Endothelial cell of umbilical vein (primary cell): ENCODE measurements at regions not wholly inside any gene's neighbourhood (a gene's known extent, or its start where the extent isn't known, plus 50 kb on each side); places are given as distances from the start of the nearest gene placed in this dataset.

ENCODE experiments used
- BruUV-seq: library from RNA; stranded (reverse); fragments of 400-500 nt; replicated peaks from 2 replicates; lab custom pipeline; 2021; lab: Mats Ljungman, UMichigan
- CTCF ChIA-PET: fragments of 300-600, 350-600 bp; sonication (Branson Sonifier 250); formaldehyde crosslinking; loops from one replicate; lab custom pipeline; 2021; ENCODE audit warnings: antibody characterized with exemption, inconsistent platforms; lab: Charles Lee
- POLR2A ChIA-PET: fragments of 300-600, 350-600 bp; sonication (Branson Sonifier 250); formaldehyde crosslinking; loops from one replicate; lab custom pipeline; 2021; ENCODE audit warnings: antibody characterized with exemption, inconsistent platforms; lab: Charles Lee
- DNase-seq: peaks from one replicate; pipeline ENCODE4 v3.0.0-alpha.2; 2011; ENCODE audit warnings: low read depth, low spot score
- FAIRE-seq: peaks from 2 replicates; lab custom pipeline; 2011; peaks lifted over from hg19 to GRCh38; lab: Jason Lieb, UNC
- H2AFZ ChIP-seq: 2 replicates; pipeline ENCODE4 v1.6.0; 2012; ENCODE audit warnings: low read depth, low read length, control low read depth, inconsistent platforms
- H3K27ac ChIP-seq: 2 replicates; pipeline ENCODE4 v1.5.1; 2011; ENCODE audit warnings: low read depth, mild to moderate bottlenecking, control low read depth, low read length, moderate library complexity; ENCODE audit not compliant: insufficient read depth
- H3K27me3 ChIP-seq, 2 experiments: 2 replicates each; pipeline versions ENCODE4 v1.6.0 to v1.6.1; 2011; ENCODE audit warnings: low read length in 2 of 2, mixed read lengths in 1 of 2; ENCODE audit not compliant: control insufficient read depth in 2 of 2, insufficient read depth in 2 of 2
- H3K36me3 ChIP-seq, 2 experiments: 2 replicates in 1 of 2; 3 replicates in 1 of 2; pipeline ENCODE4 v1.5.1; 2011; ENCODE audit warnings: low read length in 2 of 2, mild to moderate bottlenecking in 1 of 2, moderate library complexity in 1 of 2; ENCODE audit not compliant: control insufficient read depth in 2 of 2, insufficient read depth in 2 of 2; ENCODE audit errors: extremely low read depth in 1 of 2
- H3K4me1 ChIP-seq: 3 replicates; pipeline ENCODE4 v1.5.1; 2011; ENCODE audit warnings: mild to moderate bottlenecking, low read length; ENCODE audit not compliant: control insufficient read depth, insufficient read depth; ENCODE audit errors: extremely low read depth
- H3K4me2 ChIP-seq: 2 replicates; pipeline ENCODE4 v1.6.1; 2011; ENCODE audit warnings: low read length, control low read depth, mixed read lengths; ENCODE audit not compliant: insufficient read depth
- H3K4me3 ChIP-seq, 3 experiments: fragments of 200-600 bp in 1 of 3; sonication (generic), shearing (Covaris generic) in 1 of 3; replicated peaks in 1 of 3; 2 replicates each; pipeline ENCODE4 v1.5.1; 2011 to 2016; ENCODE audit warnings: control low read depth in 3 of 3, low read length in 3 of 3, mild to moderate bottlenecking in 2 of 3, inconsistent platforms in 1 of 3, low read depth in 1 of 3, moderate library complexity in 1 of 3; ENCODE audit not compliant: insufficient read depth in 1 of 3
- H3K79me2 ChIP-seq: 2 replicates; pipeline ENCODE4 v1.6.0; 2012; ENCODE audit warnings: low read length, inconsistent platforms; ENCODE audit not compliant: control insufficient read depth, insufficient read depth
- H3K9ac ChIP-seq: replicated peaks from 2 replicates; pipeline ENCODE3; 2011; ENCODE audit warnings: low read length, control low read depth; ENCODE audit not compliant: insufficient read depth; ENCODE audit errors: extremely low read depth
- H3K9me1 ChIP-seq: replicated peaks from 3 replicates; pipeline ENCODE4 v1.6.0; 2011; ENCODE audit warnings: mild to moderate bottlenecking, low read length; ENCODE audit not compliant: control insufficient read depth, insufficient read depth; ENCODE audit errors: extremely low read depth
- H3K9me3 ChIP-seq: replicated peaks from 2 replicates; pipeline ENCODE4 v1.5.1; 2012; ENCODE audit warnings: low read length, inconsistent platforms; ENCODE audit not compliant: control insufficient read depth, insufficient read depth
- H4K20me1 ChIP-seq: replicated peaks from 2 replicates; pipeline ENCODE3; 2011; ENCODE audit warnings: mild to moderate bottlenecking, low read length; ENCODE audit not compliant: control insufficient read depth, insufficient read depth; ENCODE audit errors: extremely low read depth
- CTCF ChIP-seq, 2 donors: IDR thresholded peaks; 1 replicate in 1 of 2; 2 replicates in 1 of 2; pipeline ENCODE4 v1.5.1; 2011; ENCODE audit warnings: low read length in 2 of 2, mild to moderate bottlenecking in 2 of 2, moderate library complexity in 2 of 2, control low read depth in 1 of 2, inconsistent platforms in 1 of 2, low read depth in 1 of 2; ENCODE audit not compliant: insufficient read depth in 1 of 2; ENCODE audit errors: extremely low read depth in 1 of 2
- EZH2 ChIP-seq: IDR thresholded peaks from 2 replicates; pipeline ENCODE4 v1.6.1; 2012; ENCODE audit warnings: borderline replicate concordance, low read depth, mild to moderate bottlenecking, moderate library complexity, low read length, inconsistent platforms; ENCODE audit not compliant: severe bottlenecking
- FOS ChIP-seq: IDR thresholded peaks from 2 replicates; pipeline ENCODE4 v1.6.1; 2011; ENCODE audit warnings: mild to moderate bottlenecking, low read length, moderate library complexity, borderline replicate concordance; ENCODE audit not compliant: insufficient read depth
- GATA2 ChIP-seq: IDR thresholded peaks from 2 replicates; pipeline ENCODE4 v1.7.0; 2011; ENCODE audit warnings: low read depth, mild to moderate bottlenecking, moderate library complexity, mixed read lengths, low read length; ENCODE audit not compliant: insufficient read length, insufficient read depth
- MAX ChIP-seq: IDR thresholded peaks from 2 replicates; pipeline ENCODE4 v1.6.1; 2011; ENCODE audit not compliant: insufficient read depth, insufficient read length
- MYC ChIP-seq: IDR thresholded peaks from one replicate; pipeline ENCODE4 v1.6.1; 2011; ENCODE audit warnings: mild to moderate bottlenecking, low read depth, low read length
- POLR2A ChIP-seq: IDR thresholded peaks from 2 replicates; pipeline ENCODE4 v1.6.1; 2012; ENCODE audit warnings: low read depth, mild to moderate bottlenecking, control low read depth, low read length
- dilution Hi-C: fragments of 300-500 bp; cut with MboI; formaldehyde crosslinking; loops from one replicate; pipeline ENCODE4 v1.15.0; 2019; ENCODE audit warnings: low sequenced_read_pairs; ENCODE audit not compliant: extremely low pct_ligation_motif_present
- intact Hi-C: fragments of 100-400 bp; cut with micrococcal nuclease; formaldehyde crosslinking; loops from one replicate; pipeline ENCODE4 v1.10.0; 2022

GRCh38 chr1:118563981-118564951, 379.2 kb upstream of the SPAG17 start:
- no peak overlapping the region for H3K4me2 ChIP-seq
- H3K9me3 ChIP-seq, result no peaks in the 10 kb centered on the region
- intact Hi-C loops, result no loop called here
- TF ChIP-seq FOS, result no peak
- TF ChIP-seq EZH2, result no peak
- no peak for TF ChIP-seq GATA2
- TF ChIP-seq CTCF (IDR thresholded peaks at IDR 0.05; ENCODE audit: extremely low read depth in 1 of 2, insufficient read depth in 1 of 2, low read depth in 1 of 2, low read length in 2 of 2), result no peak
- no peak for TF ChIP-seq MYC
- TF ChIP-seq POLR2A, result no peak
- TF ChIP-seq MAX, result no peak
- no peak for DNase-seq
- no peak overlapping the region for H2AFZ ChIP-seq
- H3K4me1 ChIP-seq, result no peaks in the 10 kb centered on the region
- no peak overlapping the region for H3K27ac ChIP-seq
- H3K9me1 ChIP-seq, result no peaks in the 10 kb centered on the region
- no peaks in the 10 kb centered on the region for H3K79me2 ChIP-seq
- BruUV-seq, result no TSS peak
- ChIA-PET CTCF (no interaction called here), POLR2A (no interaction called here)
- H3K27me3 ChIP-seq, result no peaks in the 10 kb centered on the region
- FAIRE-seq, result no peak
- dilution Hi-C loops, result no loop called here
- H3K36me3 ChIP-seq, result no peaks in the 10 kb centered on the region
- H3K9ac ChIP-seq, result no peak overlapping the region
- no peaks in the 10 kb centered on the region for H4K20me1 ChIP-seq
- no peak overlapping the region for H3K4me3 ChIP-seq
